K562 (cell line): ENCODE measurements at regions not wholly inside any gene's neighbourhood (a gene's known extent, or its start where the extent isn't known, plus 50 kb on each side); places are given as distances from the start of the nearest gene placed in this dataset.

Experiments used
- FOXA1 ChIP-seq: fragments of 450-650 bp; IDR thresholded peaks from 2 replicates; pipeline ENCODE4 v1.6.1; 2016; ENCODE audit warnings: mild to moderate bottlenecking, borderline replicate concordance
- MTA1 ChIP-seq: fragments of 450-650 bp; IDR thresholded peaks from 2 replicates; pipeline ENCODE4 v1.6.1; 2017; ENCODE audit warnings: borderline replicate concordance
- NONO ChIP-seq, 2 experiments: fragments of 200-400 bp in 1 of 2; fragments of 450-650 bp in 1 of 2; formaldehyde crosslinking in 1 of 2; IDR thresholded peaks; 2 replicates each; pipeline ENCODE4 v1.6.1; 2017; ENCODE audit warnings: low read depth in 2 of 2, mild to moderate bottlenecking in 2 of 2, moderate library complexity in 2 of 2, low read length in 1 of 2
- ZNF133 ChIP-seq: fragments of 250-450 bp; sonication (Bioruptor Pico); IDR thresholded peaks from 2 replicates; pipeline ENCODE4 v1.4.0; 2020; ENCODE audit warnings: mild to moderate bottlenecking
- ZNF174 ChIP-seq: fragments of 250-450 bp; sonication (Bioruptor Pico); IDR thresholded peaks from 2 replicates; pipeline ENCODE4 v1.4.0; 2020; ENCODE audit warnings: mild to moderate bottlenecking
- ZNF217 ChIP-seq: sonication (generic); formaldehyde crosslinking; IDR thresholded peaks from 2 replicates; pipeline ENCODE4 v1.8.0; 2022; ENCODE audit warnings: mild to moderate bottlenecking, missing genetic modification reagents
- TF ChIP-seq, protein P1 (sequence below): fragments of 450-650 bp; formaldehyde crosslinking; IDR thresholded peaks from 2 replicates; pipeline ENCODE4 v1.4.0; 2020; ENCODE audit warnings: mild to moderate bottlenecking
- TF ChIP-seq, protein P2 (sequence below): fragments of 250-450 bp; sonication (Bioruptor Pico); IDR thresholded peaks from 2 replicates; pipeline ENCODE4 v1.8.0; 2021; ENCODE audit warnings: borderline replicate concordance, mild to moderate bottlenecking, moderate library complexity; ENCODE audit not compliant: poor library complexity, severe bottlenecking
- TF ChIP-seq, protein P3 (sequence below), 2 experiments: fragments of 450-650 bp; IDR thresholded peaks; 2 replicates each; pipeline ENCODE4 v1.6.1; 2018; ENCODE audit warnings: mild to moderate bottlenecking in 2 of 2, low read depth in 1 of 2; ENCODE audit not compliant: partially characterized antibody in 2 of 2

DNA sequence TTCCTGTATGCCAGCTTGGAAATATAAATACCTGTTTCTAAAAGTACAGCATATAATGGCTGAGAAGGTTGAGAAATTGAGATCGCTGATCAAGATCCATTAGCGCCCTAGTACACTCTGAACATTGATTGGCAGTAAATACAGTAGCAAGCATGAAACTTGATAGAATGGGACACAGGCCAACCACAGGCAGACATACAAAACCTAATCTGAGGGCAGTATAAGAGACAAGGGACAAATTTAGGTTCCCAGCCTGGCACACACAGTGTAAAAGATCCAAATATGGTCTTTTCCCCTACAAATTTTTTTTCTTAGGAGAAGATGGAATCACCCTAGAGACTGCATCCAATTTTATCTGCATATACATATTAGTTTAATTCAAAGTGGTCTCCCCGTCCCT, 126.5 kb upstream of the ARHGAP42 start (continued):
- TF ChIP-seq, protein P1, sequence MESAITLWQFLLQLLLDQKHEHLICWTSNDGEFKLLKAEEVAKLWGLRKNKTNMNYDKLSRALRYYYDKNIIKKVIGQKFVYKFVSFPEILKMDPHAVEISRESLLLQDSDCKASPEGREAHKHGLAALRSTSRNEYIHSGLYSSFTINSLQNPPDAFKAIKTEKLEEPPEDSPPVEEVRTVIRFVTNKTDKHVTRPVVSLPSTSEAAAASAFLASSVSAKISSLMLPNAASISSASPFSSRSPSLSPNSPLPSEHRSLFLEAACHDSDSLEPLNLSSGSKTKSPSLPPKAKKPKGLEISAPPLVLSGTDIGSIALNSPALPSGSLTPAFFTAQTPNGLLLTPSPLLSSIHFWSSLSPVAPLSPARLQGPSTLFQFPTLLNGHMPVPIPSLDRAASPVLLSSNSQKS (CRISPR knock-in tag): no peak
- TF ChIP-seq ZNF217 (CRISPR knock-in tag) (no peak), NONO (IDR thresholded peaks at IDR 0.05; ENCODE audit: low read depth in 2 of 2, low read length in 1 of 2) (no peak), MTA1 (no peak), ZNF133 (CRISPR knock-in tag) (no peak), FOXA1 (no peak), ZNF174 (no peak)
- TF ChIP-seq, protein P2, sequence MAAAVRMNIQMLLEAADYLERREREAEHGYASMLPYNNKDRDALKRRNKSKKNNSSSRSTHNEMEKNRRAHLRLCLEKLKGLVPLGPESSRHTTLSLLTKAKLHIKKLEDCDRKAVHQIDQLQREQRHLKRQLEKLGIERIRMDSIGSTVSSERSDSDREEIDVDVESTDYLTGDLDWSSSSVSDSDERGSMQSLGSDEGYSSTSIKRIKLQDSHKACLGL (CRISPR knock-in tag): no peak
- TF ChIP-seq, protein P3, sequence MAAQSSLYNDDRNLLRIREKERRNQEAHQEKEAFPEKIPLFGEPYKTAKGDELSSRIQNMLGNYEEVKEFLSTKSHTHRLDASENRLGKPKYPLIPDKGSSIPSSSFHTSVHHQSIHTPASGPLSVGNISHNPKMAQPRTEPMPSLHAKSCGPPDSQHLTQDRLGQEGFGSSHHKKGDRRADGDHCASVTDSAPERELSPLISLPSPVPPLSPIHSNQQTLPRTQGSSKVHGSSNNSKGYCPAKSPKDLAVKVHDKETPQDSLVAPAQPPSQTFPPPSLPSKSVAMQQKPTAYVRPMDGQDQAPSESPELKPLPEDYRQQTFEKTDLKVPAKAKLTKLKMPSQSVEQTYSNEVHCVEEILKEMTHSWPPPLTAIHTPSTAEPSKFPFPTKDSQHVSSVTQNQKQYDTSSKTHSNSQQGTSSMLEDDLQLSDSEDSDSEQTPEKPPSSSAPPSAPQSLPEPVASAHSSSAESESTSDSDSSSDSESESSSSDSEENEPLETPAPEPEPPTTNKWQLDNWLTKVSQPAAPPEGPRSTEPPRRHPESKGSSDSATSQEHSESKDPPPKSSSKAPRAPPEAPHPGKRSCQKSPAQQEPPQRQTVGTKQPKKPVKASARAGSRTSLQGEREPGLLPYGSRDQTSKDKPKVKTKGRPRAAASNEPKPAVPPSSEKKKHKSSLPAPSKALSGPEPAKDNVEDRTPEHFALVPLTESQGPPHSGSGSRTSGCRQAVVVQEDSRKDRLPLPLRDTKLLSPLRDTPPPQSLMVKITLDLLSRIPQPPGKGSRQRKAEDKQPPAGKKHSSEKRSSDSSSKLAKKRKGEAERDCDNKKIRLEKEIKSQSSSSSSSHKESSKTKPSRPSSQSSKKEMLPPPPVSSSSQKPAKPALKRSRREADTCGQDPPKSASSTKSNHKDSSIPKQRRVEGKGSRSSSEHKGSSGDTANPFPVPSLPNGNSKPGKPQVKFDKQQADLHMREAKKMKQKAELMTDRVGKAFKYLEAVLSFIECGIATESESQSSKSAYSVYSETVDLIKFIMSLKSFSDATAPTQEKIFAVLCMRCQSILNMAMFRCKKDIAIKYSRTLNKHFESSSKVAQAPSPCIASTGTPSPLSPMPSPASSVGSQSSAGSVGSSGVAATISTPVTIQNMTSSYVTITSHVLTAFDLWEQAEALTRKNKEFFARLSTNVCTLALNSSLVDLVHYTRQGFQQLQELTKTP (IDR thresholded peaks at IDR 0.05; ENCODE audit: low read depth in 1 of 2, partially characterized antibody in 2 of 2): no peak
